ENCODE measurements at regions not wholly inside any gene's neighbourhood (a gene's known extent, or its start where the extent isn't known, plus 50 kb on each side); places are given as distances from the start of the nearest gene placed in this dataset.

DNA sequence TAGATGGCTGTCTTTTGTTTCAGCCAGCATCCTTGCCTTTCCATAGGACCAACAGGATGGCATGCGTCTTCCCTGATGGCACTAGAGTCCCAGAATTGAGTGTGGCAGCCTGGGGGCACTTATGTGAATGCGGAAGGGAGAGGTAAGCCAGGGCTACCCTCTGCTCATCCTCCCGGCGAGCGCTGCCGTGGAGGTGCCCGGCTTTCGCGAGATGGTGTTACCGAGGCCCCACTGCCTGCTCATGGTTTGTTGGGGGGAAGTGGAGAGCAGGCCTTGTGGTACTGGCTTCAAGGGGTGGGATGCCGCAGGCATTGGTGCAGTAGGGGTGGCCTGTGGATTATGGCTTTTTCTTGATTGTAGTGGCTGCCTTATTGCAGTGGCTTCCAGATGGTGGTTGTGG, 174.3 kb downstream of the AACS start:
- no peak overlapping the region for H2BK120ac ChIP-seq (ENCODE audit: low read depth, low read length, poor library complexity, severe bottlenecking)
- no peaks in the 10 kb centered on the region for H3K23me2 ChIP-seq (ENCODE audit: insufficient read length, low read depth, low read length, poor library complexity, severe bottlenecking)
- H4K20me1 ChIP-seq (ENCODE audit: control insufficient read depth, insufficient read depth, insufficient read length), result peaks cover 2% of the 10 kb centered on the region
- no CpG with 5 or more reads among the region's 11 CpGs for WGBS (ENCODE audit: extremely low coverage, insufficient read length, low lambda C conversion rate)
- H3K4me3 Mint-ChIP-seq, result no peak overlapping the region
- no peak overlapping the region for H2BK15ac ChIP-seq (ENCODE audit: low read depth, low read length)
- H3T11ph ChIP-seq (ENCODE audit: low read length), result no peak overlapping the region
- H4K8ac ChIP-seq (replicated peaks; ENCODE audit: insufficient read length, low read depth, low read length), result no peak overlapping the region
- no peak overlapping the region for H3K23ac ChIP-seq (ENCODE audit: insufficient read length, low read depth, low read length)
- no peak overlapping the region for H3K4ac ChIP-seq (ENCODE audit: low read depth, low read length)
- TF ChIP-seq, protein P1, sequence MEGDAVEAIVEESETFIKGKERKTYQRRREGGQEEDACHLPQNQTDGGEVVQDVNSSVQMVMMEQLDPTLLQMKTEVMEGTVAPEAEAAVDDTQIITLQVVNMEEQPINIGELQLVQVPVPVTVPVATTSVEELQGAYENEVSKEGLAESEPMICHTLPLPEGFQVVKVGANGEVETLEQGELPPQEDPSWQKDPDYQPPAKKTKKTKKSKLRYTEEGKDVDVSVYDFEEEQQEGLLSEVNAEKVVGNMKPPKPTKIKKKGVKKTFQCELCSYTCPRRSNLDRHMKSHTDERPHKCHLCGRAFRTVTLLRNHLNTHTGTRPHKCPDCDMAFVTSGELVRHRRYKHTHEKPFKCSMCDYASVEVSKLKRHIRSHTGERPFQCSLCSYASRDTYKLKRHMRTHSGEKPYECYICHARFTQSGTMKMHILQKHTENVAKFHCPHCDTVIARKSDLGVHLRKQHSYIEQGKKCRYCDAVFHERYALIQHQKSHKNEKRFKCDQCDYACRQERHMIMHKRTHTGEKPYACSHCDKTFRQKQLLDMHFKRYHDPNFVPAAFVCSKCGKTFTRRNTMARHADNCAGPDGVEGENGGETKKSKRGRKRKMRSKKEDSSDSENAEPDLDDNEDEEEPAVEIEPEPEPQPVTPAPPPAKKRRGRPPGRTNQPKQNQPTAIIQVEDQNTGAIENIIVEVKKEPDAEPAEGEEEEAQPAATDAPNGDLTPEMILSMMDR (conservative IDR thresholded peaks at IDR 0.05), result no peak
- H2AFZ ChIP-seq (ENCODE audit: low read length), result no peak overlapping the region
- H3K79me1 ChIP-seq (ENCODE audit: insufficient read depth, low read depth, low read length, poor library complexity, severe bottlenecking), result no peaks in the 10 kb centered on the region
- no peak overlapping the region for H2BK20ac ChIP-seq (ENCODE audit: low read depth, low read length, poor library complexity, severe bottlenecking)
- no peak overlapping the region for H2BK5ac ChIP-seq (ENCODE audit: insufficient read length, low read length)
- peaks cover 3% of the 10 kb centered on the region; the same call in 1 of the 2 replicates for H3K4me1 ChIP-seq (ENCODE audit: insufficient read depth, low read length)
- H3K9me3 ChIP-seq (ENCODE audit: control insufficient read depth, low read depth, low read length), result no peaks in the 10 kb centered on the region
- no peaks in the 10 kb centered on the region for H3K27me3 ChIP-seq (ENCODE audit: insufficient read depth, low read length)
- H3K9ac ChIP-seq (ENCODE audit: extremely low read depth, insufficient read length, low read length), result no peak overlapping the region
- no peak overlapping the region for H3K14ac ChIP-seq (ENCODE audit: insufficient read depth, low read length)
- H3K27ac ChIP-seq (ENCODE audit: insufficient read length, low read depth, low read length), result no peak overlapping the region
- H3K79me2 ChIP-seq (ENCODE audit: insufficient read depth, low read length), result peaks cover 1% of the 10 kb centered on the region; the same call in 1 of the 2 replicates
- no peak overlapping the region for H2BK12ac ChIP-seq (ENCODE audit: insufficient read length, low read depth, low read length)
- H3K4me2 ChIP-seq (ENCODE audit: insufficient read depth, insufficient read length, low read length), result no peak overlapping the region
- no peak for DNase-seq
- peaks cover 10% of the 10 kb centered on the region for H3K27me3 Mint-ChIP-seq (ENCODE audit: low read depth)
- peaks cover 8 to 20% of the 10 kb centered on the region in 2 experiments for H3K4me1 Mint-ChIP-seq
- H3K27ac Mint-ChIP-seq, result no peak overlapping the region
- no peak overlapping the region for H3K56ac ChIP-seq (ENCODE audit: insufficient read length, low read depth, low read length)
- H4K5ac ChIP-seq (ENCODE audit: insufficient read length, low read depth, low read length), result no peak overlapping the region
- no peak overlapping the region for H2AK5ac ChIP-seq (ENCODE audit: insufficient read length, low read length)
- peaks cover 0 to 22% (median 0%) of the 10 kb centered on the region in 3 experiments; a peak in 3 of 7 replicates for H3K36me3 Mint-ChIP-seq (ENCODE audit: insufficient read depth in 1 of 3, low read depth in 3 of 3)
- H4K91ac ChIP-seq (ENCODE audit: insufficient read length, low read depth, low read length), result no peak overlapping the region
- no peak overlapping the region for H3K18ac ChIP-seq (ENCODE audit: insufficient read length, low read depth, low read length)
- no peaks in the 10 kb centered on the region for H3K9me3 Mint-ChIP-seq

Measured in H9 (cell line).